A549 (cell line): ENCODE measurements at regions not wholly inside any gene's neighbourhood (a gene's known extent, or its start where the extent isn't known, plus 50 kb on each side); places are given as distances from the start of the nearest gene placed in this dataset.

Experiments used
- ATAC-seq, 2 experiments: fragments of 200-7000 bp in 1 of 2; fragments of >200 bp in 1 of 2; cut with Nextera tagmentation in 1 of 2; cut with Tn5 transposase in 1 of 2; 3 replicates each; pipeline versions ENCODE4 v1.8.0 to v1.9.1; 2018 to 2020; ENCODE audit warnings: mild to moderate bottlenecking in 1 of 2, moderate library complexity in 1 of 2
- CTCF ChIA-PET: fragments of 300-600 bp; sonication (Branson Sonifier 250); formaldehyde crosslinking; extraction: SDS; loops from one replicate; lab custom pipeline; 2021; ENCODE audit warnings: antibody characterized with exemption, inconsistent platforms; lab: Yijun Ruan, JAX
- POLR2A ChIA-PET: fragments of 350-600 bp; formaldehyde crosslinking; extraction: SDS; loops from one replicate; lab custom pipeline; 2021; ENCODE audit warnings: antibody characterized with exemption, inconsistent platforms; lab: Yijun Ruan, JAX
- DNase-seq, 2 experiments: peaks; one replicate each; pipeline versions ENCODE4 v3.0.0 to v3.0.0-alpha.2; 2011 to 2016; ENCODE audit warnings: low read depth in 1 of 2, low spot score in 1 of 2
- FAIRE-seq: peaks from 2 replicates; lab custom pipeline; 2011; peaks lifted over from hg19 to GRCh38; lab: Jason Lieb, UNC
- H3K27ac ChIP-seq, 2 experiments: fragments of >200 bp; sonication (Bioruptor Twin); formaldehyde crosslinking; 3 replicates each; pipeline ENCODE4 v1.5.1; 2016 to 2017
- H3K4me1 ChIP-seq: fragments of >200 bp; sonication (Bioruptor Twin); formaldehyde crosslinking; 3 replicates; pipeline ENCODE4 v1.6.1; 2016
- H3K4me2 ChIP-seq: fragments of >200 bp; sonication (Bioruptor Twin); formaldehyde crosslinking; 3 replicates; pipeline ENCODE4 v1.6.1; 2016
- H3K4me3 ChIP-seq: fragments of >200 bp; sonication (Bioruptor Twin); formaldehyde crosslinking; 3 replicates; pipeline ENCODE4 v1.5.1; 2016
- H3K9me3 ChIP-seq: fragments of >200 bp; sonication (Bioruptor Twin); formaldehyde crosslinking; 3 replicates; pipeline ENCODE4 v1.6.1; 2016
- BCL3 ChIP-seq: fragments of >200 bp; sonication (Bioruptor Twin); formaldehyde crosslinking; IDR thresholded peaks from 3 replicates; pipeline ENCODE4 v1.6.1; 2016
- CEBPB ChIP-seq, 2 experiments: fragments of >200 bp in 1 of 2; sonication (Bioruptor Twin) in 1 of 2; formaldehyde crosslinking in 1 of 2; IDR thresholded peaks; 2 replicates each; pipeline ENCODE4 v1.6.1; 2012 to 2016
- CTCF ChIP-seq: fragments of >200 bp; sonication (Bioruptor Twin); formaldehyde crosslinking; IDR thresholded peaks from 3 replicates; pipeline ENCODE4 v1.5.1; 2016
- EHMT2 ChIP-seq: fragments of 200-600 bp; sonication (generic); IDR thresholded peaks from 2 replicates; pipeline ENCODE4 v1.6.1; 2016; ENCODE audit warnings: antibody characterized with exemption, low read depth, mild to moderate bottlenecking, moderate library complexity
- EP300 ChIP-seq, 2 experiments: fragments of >200 bp; sonication (Bioruptor Twin); formaldehyde crosslinking; IDR thresholded peaks; 2 replicates in 1 of 2; 3 replicates in 1 of 2; pipeline ENCODE4 v1.6.1; 2016 to 2017
- ESRRA ChIP-seq: fragments of 150-350 bp; IDR thresholded peaks from 2 replicates; pipeline ENCODE4 v1.6.1; 2014; ENCODE audit warnings: mild to moderate bottlenecking, low read length, borderline replicate concordance
- FOSB ChIP-seq: fragments of 250-450 bp; sonication (Bioruptor Pico); IDR thresholded peaks from 2 replicates; pipeline ENCODE4 v1.5.0; 2020; ENCODE audit warnings: mild to moderate bottlenecking, moderate library complexity
- FOXS1 ChIP-seq: fragments of 250-450 bp; sonication (Bioruptor Pico); IDR thresholded peaks from 2 replicates; pipeline ENCODE4 v1.5.0; 2020; ENCODE audit warnings: mild to moderate bottlenecking, moderate library complexity
- GATA3 ChIP-seq: IDR thresholded peaks from 2 replicates; pipeline ENCODE4 v1.6.1; 2012; ENCODE audit warnings: borderline replicate concordance
- HES2 ChIP-seq: fragments of >200 bp; sonication (Bioruptor Twin); formaldehyde crosslinking; IDR thresholded peaks from 2 replicates; pipeline ENCODE4 v1.6.1; 2016
- HEYL ChIP-seq: fragments of 250-450 bp; sonication (Bioruptor Pico); IDR thresholded peaks from 2 replicates; pipeline ENCODE4 v1.8.0; 2021; ENCODE audit warnings: mild to moderate bottlenecking, moderate library complexity
- HOXB13 ChIP-seq: fragments of 250-450 bp; sonication (Bioruptor Pico); IDR thresholded peaks from 2 replicates; pipeline ENCODE4 v1.5.0; 2020; ENCODE audit warnings: low read depth, mild to moderate bottlenecking, moderate library complexity
- HOXB5 ChIP-seq: fragments of 250-450 bp; sonication (Bioruptor Pico); IDR thresholded peaks from 2 replicates; pipeline ENCODE4 v1.5.0; 2020; ENCODE audit warnings: mild to moderate bottlenecking, moderate library complexity
- KDM1A ChIP-seq: fragments of 200-600 bp; sonication (generic); IDR thresholded peaks from 2 replicates; pipeline ENCODE4 v1.6.1; 2016; ENCODE audit warnings: low read depth, mild to moderate bottlenecking
- KDM5A ChIP-seq: fragments of 200-600 bp; sonication (generic); IDR thresholded peaks from 2 replicates; pipeline ENCODE4 v1.6.1; 2016; ENCODE audit warnings: antibody characterized with exemption, mild to moderate bottlenecking
- PHF8 ChIP-seq: fragments of 200-600 bp; sonication (generic); IDR thresholded peaks from 2 replicates; pipeline ENCODE4 v1.6.1; 2016; ENCODE audit warnings: low read depth, mild to moderate bottlenecking, antibody characterized with exemption, moderate library complexity, borderline replicate concordance
- POLR2A ChIP-seq: IDR thresholded peaks from 2 replicates; pipeline ENCODE4 v1.6.1; 2012; ENCODE audit warnings: mild to moderate bottlenecking, low read length
- POLR2AphosphoS2 ChIP-seq: conservative IDR thresholded peaks from 2 replicates; pipeline ENCODE4 v1.6.1; 2012; ENCODE audit warnings: low read length, improper control_type of control experiment, inconsistent platforms
- SREBF2 ChIP-seq: fragments of 450-650 bp; IDR thresholded peaks from 2 replicates; pipeline ENCODE4 v1.6.1; 2014; ENCODE audit warnings: mild to moderate bottlenecking, moderate library complexity
- TP53 ChIP-seq: fragments of 250-450 bp; sonication (Bioruptor Pico); IDR thresholded peaks from 2 replicates; pipeline ENCODE4 v1.5.0; 2021; ENCODE audit warnings: mild to moderate bottlenecking, moderate library complexity
- USF2 ChIP-seq: fragments of 450-650 bp; IDR thresholded peaks from 2 replicates; pipeline ENCODE4 v1.6.1; 2014; ENCODE audit warnings: antibody characterized with exemption
- ZFP36 ChIP-seq: fragments of 450-650 bp; IDR thresholded peaks from 2 replicates; pipeline ENCODE4 v1.6.1; 2014; ENCODE audit warnings: borderline replicate concordance; ENCODE audit not compliant: partially characterized antibody
- whole genome bisulfite sequencing: methylation state at CpG from one replicate; pipeline ENCODE4 v1.1.6; 2017; ENCODE audit errors: missing lambda C conversion rate; 5-methylcytosine and 5-hydroxymethylcytosine counted together

- 87% methylated on average over 4 of the region's 4 CpGs for WGBS
- TF ChIP-seq HES2: no peak
- TF ChIP-seq USF2: no peak
- TF ChIP-seq HOXB5 (CRISPR knock-in tag): no peak
- no peak for TF ChIP-seq KDM5A
- TF ChIP-seq TP53 (CRISPR knock-in tag): no peak
- no peak for TF ChIP-seq BCL3
- no peak for TF ChIP-seq HEYL (CRISPR knock-in tag)
- no peak for TF ChIP-seq FOSB (CRISPR knock-in tag)
- TF ChIP-seq GATA3: no peak
- no peak overlapping the region for H3K4me3 ChIP-seq
- DNase-seq (no peak), ATAC-seq (no peak), FAIRE-seq (no peak)
- ChIA-PET CTCF (interaction anchor here (1.0 to 3.2 kb wide), 3 partner anchors 11 to 77 kb away, joined by 3 to 24 read pairs (median 9); no protein-coding TSS in a partner anchor), POLR2A (no interaction called here)
- peak overlapping the region; percentile 74 for H3K4me2 ChIP-seq
- peak overlapping the region; percentile 87 to 91 for H3K27ac ChIP-seq
- H3K4me1 ChIP-seq: peaks cover 66% of the 10 kb centered on the region
- no peaks in the 10 kb centered on the region for H3K9me3 ChIP-seq
These were observed 74.9 kb downstream of the CLDN34 start for GRCh38 chrX:10042055-10042454.

- 98% methylated on average over 5 of the region's 7 CpGs for WGBS
- H3K27ac ChIP-seq: peak overlapping the region; percentile 20 to 91; a peak in 4 of 6 replicates
- no peak for ATAC-seq
- POLR2A ChIA-PET: no interaction called here
- H3K4me3 ChIP-seq: no peak overlapping the region
- no peak for FAIRE-seq
- CTCF ChIA-PET: no interaction called here
- H3K9me3 ChIP-seq: no peaks in the 10 kb centered on the region
- peaks cover 64% of the 10 kb centered on the region for H3K4me1 ChIP-seq
- TF ChIP-seq PHF8: no peak
- TF ChIP-seq FOXS1: no peak
- TF ChIP-seq EP300 (IDR thresholded peaks at IDR 0.05): no peak
- H3K4me2 ChIP-seq: no peak overlapping the region
- DNase-seq: no peak
These were observed 76.2 kb downstream of the CLDN34 start for GRCh38 chrX:10043386-10043785.

- peaks cover 57% of the 10 kb centered on the region for H3K4me1 ChIP-seq
- no peak overlapping the region for H3K4me3 ChIP-seq
- no peaks in the 10 kb centered on the region for H3K9me3 ChIP-seq
- ChIA-PET POLR2A (no interaction called here), CTCF (interaction anchor here (0.6 to 0.8 kb wide), 2 partner anchors 76 to 1225 kb away, joined by 3 read pairs; no protein-coding TSS in a partner anchor)
- 89% methylated on average over 5 of the region's 5 CpGs for WGBS
- TF ChIP-seq EHMT2: no peak
- no peak for TF ChIP-seq TP53 (CRISPR knock-in tag)
- TF ChIP-seq POLR2A: no peak
- TF ChIP-seq ZFP36: no peak
- no peak for TF ChIP-seq ESRRA
- TF ChIP-seq, all 56 proteins: peak for 0
- no peak for ATAC-seq
- Histone ChIP-seq H3K27ac (peak overlapping the region in 1 of 2 experiments; percentile 91; a peak in 4 of 6 replicates), H3K4me2 (no peak overlapping the region)
- FAIRE-seq: no peak
- DNase-seq: no peak
These were observed 76.9 kb downstream of the CLDN34 start for GRCh38 chrX:10044021-10044420.

- WGBS: 89% methylated on average over 12 of the region's 13 CpGs
- CTCF ChIA-PET: interaction anchor here (0.6 to 1.3 kb wide), 2 partner anchors 30 to 50 kb away, joined by 3 to 4 read pairs; no protein-coding TSS in a partner anchor
- POLR2A ChIA-PET: interaction anchor here (0.9 kb wide), 1 partner anchor 36 kb away, joined by 3 read pairs; no protein-coding TSS in a partner anchor
These were observed 78.3 kb downstream of the CLDN34 start for GRCh38 chrX:10045327-10046000.

More at GRCh38 chrX:10045327-10046000, 78.3 kb downstream of the CLDN34 start:
- Histone ChIP-seq H3K4me1 (peaks cover 46% of the 10 kb centered on the region), H3K4me2 (no peak overlapping the region), H3K9me3 (no peaks in the 10 kb centered on the region), H3K27ac (peak overlapping the region in 1 of 2 experiments; percentile 91; a peak in 4 of 6 replicates), H3K4me3 (no peak overlapping the region)
- FAIRE-seq: no peak
- TF ChIP-seq CEBPB (IDR thresholded peaks at IDR 0.05): no peak
- TF ChIP-seq CTCF: no peak
- TF ChIP-seq FOSB (CRISPR knock-in tag): no peak
- TF ChIP-seq HOXB13: no peak
- TF ChIP-seq SREBF2: no peak
- no peak for TF ChIP-seq POLR2AphosphoS2
- no peak for TF ChIP-seq KDM1A
- no peak for DNase-seq
- no peak for ATAC-seq
